ENCODE measurements at regions not wholly inside any gene's neighbourhood (a gene's known extent, or its start where the extent isn't known, plus 50 kb on each side); places are given as distances from the start of the nearest gene placed in this dataset.

GRCh38 chr19:30647891-30648720 is 275.9 kb downstream of the ZNF536 start:
- TF ChIP-seq CTCF (IDR thresholded peaks at IDR 0.05): no peak
- TF ChIP-seq POLR2A (IDR thresholded peaks at IDR 0.05): no peak
- no peak for TF ChIP-seq EP300 (IDR thresholded peaks at IDR 0.05)
